Spleen (tissue), 11 donors: ENCODE measurements at regions not wholly inside any gene's neighbourhood (a gene's known extent, or its start where the extent isn't known, plus 50 kb on each side); places are given as distances from the start of the nearest gene placed in this dataset.
A peak's percentile ranks its signal among the peaks of the same experiment; 100 is the strongest.

ENCODE experiments used
- DNase-seq: peaks from one replicate; pipeline ENCODE4 v3.0.0-alpha.2; 2020
- H3K27ac ChIP-seq, 8 donors: fragments of 200-600 bp; sonication (generic) in 7 of 8; 1 replicate in 4 of 8; 2 replicates in 4 of 8; pipeline versions ENCODE4 v1.5.0 to v1.8.0; 2016 to 2021; ENCODE audit warnings: inconsistent platforms in 4 of 8, mild to moderate bottlenecking in 4 of 8, moderate library complexity in 1 of 8
- H3K27me3 ChIP-seq, 7 donors: fragments of 200-600 bp; sonication (generic) in 6 of 7; replicated peaks in 1 of 7; 1 replicate in 4 of 7; 2 replicates in 3 of 7; pipeline versions ENCODE4 v1.5.0 to v1.8.0; 2016 to 2021; ENCODE audit warnings: inconsistent platforms in 3 of 7, mild to moderate bottlenecking in 1 of 7
- H3K36me3 ChIP-seq, 6 donors: fragments of 200-600 bp; sonication (generic) in 5 of 6; 1 replicate in 4 of 6; 2 replicates in 2 of 6; pipeline versions ENCODE4 v1.5.0 to v1.8.0; 2016 to 2021; ENCODE audit warnings: inconsistent platforms in 2 of 6
- H3K4me1 ChIP-seq, 6 donors: fragments of 200-600 bp; sonication (generic) in 5 of 6; 1 replicate in 3 of 6; 2 replicates in 3 of 6; pipeline versions ENCODE4 v1.5.0 to v1.8.0; 2016 to 2021; ENCODE audit warnings: inconsistent platforms in 3 of 6
- H3K4me3 ChIP-seq, 8 donors: fragments of 200-600 bp; sonication (generic) in 7 of 8; 1 replicate in 4 of 8; 2 replicates in 4 of 8; pipeline versions ENCODE4 v1.5.0 to v1.8.0; 2016 to 2021; ENCODE audit warnings: inconsistent platforms in 4 of 8, mild to moderate bottlenecking in 4 of 8, moderate library complexity in 2 of 8
- H3K9me3 ChIP-seq, 8 donors: fragments of 200-600 bp; sonication (generic) in 7 of 8; 1 replicate in 4 of 8; 2 replicates in 4 of 8; pipeline versions ENCODE4 v1.5.0 to v1.8.0; 2016 to 2021; ENCODE audit warnings: inconsistent platforms in 4 of 8
- CTCF ChIP-seq, 11 experiments: fragments of 200-600 bp in 7 of 11; fragments of 450-650 bp in 4 of 11; sonication (generic) in 4 of 11; IDR thresholded peaks in 8 of 11; conservative IDR thresholded peaks in 3 of 11; 1 replicate in 7 of 11; 2 replicates in 4 of 11; pipeline versions ENCODE4 v1.4.0 to v1.8.0; 2016 to 2021; ENCODE audit warnings: antibody characterized with exemption in 11 of 11, inconsistent platforms in 4 of 11, mild to moderate bottlenecking in 1 of 11
- POLR2A ChIP-seq, 3 donors: fragments of 450-650 bp; IDR thresholded peaks; one replicate each; pipeline ENCODE4 v1.5.1; 2017; ENCODE audit warnings: antibody characterized with exemption in 3 of 3, mild to moderate bottlenecking in 1 of 3
- POLR2AphosphoS5 ChIP-seq, 3 donors: sonication (generic); formaldehyde crosslinking; IDR thresholded peaks; one replicate each; pipeline ENCODE4 v1.5.1; 2017; ENCODE audit warnings: antibody characterized with exemption in 3 of 3
- WGBS, 5 donors: extraction: QIAGEN DNeasy Blood & Tissue Kit in 3 of 5; methylation state at CpG; one replicate each; pipeline versions ENCODE4 v1.1.5 to v1.1.7; 2013 to 2018; 5-methylcytosine and 5-hydroxymethylcytosine counted together
- intact Hi-C: fragments of 100-400 bp; cut with DNase I; formaldehyde crosslinking; loops from one replicate; pipeline ENCODE4 v1.15.0; 2023; ENCODE audit warnings: low total_unique reads
- donor health status: healthy with polysubstance abuse.
- donor health status: DM: no; HTN: no; CAD: no; lungs with moderate emphysema.
- donor health status: DM: no; HTN: no; CAD: no.
- donor health status: Bipolar disorder and iron deficiency.
- donor health status: healthy.
- donor health status: DM: no; HTN: no; CAD: no.
- donor health status: DM: yes; HTN: yes; CAD: no.

GRCh38 chr2:239721991-239722759 is 303.0 kb downstream of the NDUFA10 start:
- H3K4me3 ChIP-seq, result no peak overlapping the region
- H3K9me3 ChIP-seq, result no peaks in the 10 kb centered on the region
- no peaks in the 10 kb centered on the region for H3K27me3 ChIP-seq
- peaks cover 0 to 13% (median 0%) of the 10 kb centered on the region in 6 donors for H3K4me1 ChIP-seq
- H3K36me3 ChIP-seq, result no peaks in the 10 kb centered on the region
- DNase-seq, result peak; percentile 59
- TF ChIP-seq POLR2AphosphoS5 (IDR thresholded peaks at IDR 0.05), result no peak
- TF ChIP-seq CTCF (IDR thresholded peaks at IDR 0.05 in 8 of 11, conservative IDR thresholded peaks at IDR 0.05 in 3 of 11), result no peak
- no peak for TF ChIP-seq POLR2A (IDR thresholded peaks at IDR 0.05)
- WGBS, 5 donors, result 82 to 92% (median 90%) methylated on average over 8 to 18 of the region's 18 CpGs
- H3K27ac ChIP-seq, result no peak overlapping the region
- intact Hi-C loops, result no loop called here

- Histone ChIP-seq H3K4me1 (peaks cover 0 to 13% (median 0%) of the 10 kb centered on the region in 6 donors), H3K27ac (no peak overlapping the region), H3K27me3 (no peaks in the 10 kb centered on the region), H3K36me3 (no peaks in the 10 kb centered on the region), H3K9me3 (no peaks in the 10 kb centered on the region), H3K4me3 (no peak overlapping the region)
- peak; percentile 57 for DNase-seq
- no peak for TF ChIP-seq POLR2AphosphoS5 (IDR thresholded peaks at IDR 0.05)
- TF ChIP-seq POLR2A (IDR thresholded peaks at IDR 0.05), result no peak
- TF ChIP-seq CTCF (IDR thresholded peaks at IDR 0.05 in 8 of 11, conservative IDR thresholded peaks at IDR 0.05 in 3 of 11), result no peak
- intact Hi-C loops, result no loop called here
- WGBS, 5 donors, result 66 to 81% (median 79%) methylated on average over 9 to 11 of the region's 11 CpGs
These were observed 303.6 kb downstream of the NDUFA10 start for GRCh38 chr2:239721531-239721930.

GRCh38 chr2:239720361-239721360 is 304.5 kb downstream of the NDUFA10 start:
- Histone ChIP-seq H3K27ac (no peak overlapping the region), H3K4me1 (peaks cover 0 to 13% (median 0%) of the 10 kb centered on the region in 6 donors), H3K27me3 (no peaks in the 10 kb centered on the region), H3K9me3 (no peaks in the 10 kb centered on the region), H3K4me3 (no peak overlapping the region), H3K36me3 (no peaks in the 10 kb centered on the region)
- TF ChIP-seq CTCF (IDR thresholded peaks at IDR 0.05 in 8 of 11, conservative IDR thresholded peaks at IDR 0.05 in 3 of 11) (no peak), POLR2AphosphoS5 (IDR thresholded peaks at IDR 0.05) (no peak), POLR2A (IDR thresholded peaks at IDR 0.05) (no peak)
- intact Hi-C loops, result no loop called here
- DNase-seq, result peak; percentile 62
- 86 to 93% (median 88%) methylated on average over 24 to 27 of the region's 27 CpGs for WGBS, 5 donors
